Keratinocyte (primary cell): ENCODE measurements at regions not wholly inside any gene's neighbourhood (a gene's known extent, or its start where the extent isn't known, plus 50 kb on each side); places are given as distances from the start of the nearest gene placed in this dataset.

Source experiments
- DNase-seq: peaks from one replicate; pipeline ENCODE4 v3.0.0-alpha.2; 2011; ENCODE audit warnings: low read depth, missing footprints, low spot score
- FAIRE-seq: peaks from 2 replicates; lab custom pipeline; 2011; peaks lifted over from hg19 to GRCh38; lab: Jason Lieb, UNC
- H2AFZ ChIP-seq: 2 replicates; pipeline ENCODE4 v1.6.0; 2012; ENCODE audit warnings: low read length, control low read depth, inconsistent platforms; ENCODE audit not compliant: control insufficient read depth
- H3K27ac ChIP-seq: 2 replicates; pipeline ENCODE4 v1.5.1; 2011; ENCODE audit warnings: low read length; ENCODE audit not compliant: control insufficient read depth, insufficient read depth
- H3K27me3 ChIP-seq: 3 replicates; pipeline ENCODE4 v1.6.0; 2011; ENCODE audit warnings: low read length; ENCODE audit not compliant: control insufficient read depth, insufficient read depth; ENCODE audit errors: extremely low read depth
- H3K36me3 ChIP-seq, 2 experiments: 2 replicates in 1 of 2; 3 replicates in 1 of 2; pipeline ENCODE4 v1.5.1; 2011; ENCODE audit warnings: low read length in 2 of 2, mild to moderate bottlenecking in 1 of 2; ENCODE audit not compliant: control insufficient read depth in 2 of 2, insufficient read depth in 2 of 2; ENCODE audit errors: extremely low read depth in 1 of 2
- H3K4me1 ChIP-seq: 3 replicates; pipeline ENCODE4 v1.5.1; 2011; ENCODE audit warnings: low read length; ENCODE audit not compliant: control insufficient read depth, insufficient read depth; ENCODE audit errors: extremely low read depth
- H3K4me2 ChIP-seq: 3 replicates; pipeline ENCODE4 v1.6.0; 2011; ENCODE audit warnings: low read depth, low read length; ENCODE audit not compliant: control insufficient read depth, insufficient read depth; ENCODE audit errors: extremely low read depth
- H3K4me3 ChIP-seq, 3 experiments: fragments of 200-600 bp in 1 of 3; sonication (generic) in 1 of 3; 2 replicates in 2 of 3; 3 replicates in 1 of 3; pipeline ENCODE4 v1.5.1; 2011 to 2016; ENCODE audit warnings: low read length in 3 of 3, mild to moderate bottlenecking in 3 of 3, control low read depth in 2 of 3, inconsistent platforms in 1 of 3, low read depth in 1 of 3, mixed read lengths in 1 of 3, mixed run types in 1 of 3, moderate library complexity in 1 of 3; ENCODE audit not compliant: control insufficient read depth in 2 of 3, insufficient read depth in 2 of 3; ENCODE audit errors: extremely low read depth in 1 of 3
- H3K79me2 ChIP-seq: 2 replicates; pipeline ENCODE4 v1.6.0; 2012; ENCODE audit warnings: low read length; ENCODE audit not compliant: control insufficient read depth, insufficient read depth
- H3K9ac ChIP-seq: 3 replicates; pipeline ENCODE4 v1.6.0; 2011; ENCODE audit warnings: low read length; ENCODE audit not compliant: control insufficient read depth, insufficient read depth; ENCODE audit errors: extremely low read depth
- H3K9me1 ChIP-seq: 3 replicates; pipeline ENCODE4 v1.6.0; 2011; ENCODE audit warnings: low read length; ENCODE audit not compliant: control insufficient read depth, insufficient read depth; ENCODE audit errors: extremely low read depth
- H3K9me3 ChIP-seq: 2 replicates; pipeline ENCODE4 v1.5.1; 2012; ENCODE audit warnings: low read depth, low read length; ENCODE audit not compliant: control insufficient read depth
- H4K20me1 ChIP-seq: 3 replicates; pipeline ENCODE4 v1.6.0; 2011; ENCODE audit warnings: low read length; ENCODE audit not compliant: control insufficient read depth, insufficient read depth; ENCODE audit errors: extremely low read depth
- EZH2 ChIP-seq: IDR thresholded peaks from one replicate; pipeline ENCODE4 v1.6.1; 2012; ENCODE audit warnings: inconsistent platforms, mild to moderate bottlenecking, low read length, moderate library complexity
- dilution Hi-C: fragments of 300-500 bp; cut with MboI; formaldehyde crosslinking; loops from one replicate; pipeline ENCODE4 v1.7.0; 2020; ENCODE audit warnings: low sequenced_read_pairs; ENCODE audit not compliant: extremely low pct_ligation_motif_present
- TF ChIP-seq, protein P1 (sequence below), 3 experiments: IDR thresholded peaks in 1 of 3; conservative IDR thresholded peaks in 1 of 3; optimal IDR thresholded peaks in 1 of 3; 2 replicates in 2 of 3; 3 replicates in 1 of 3; pipeline versions ENCODE3 to v1.5.1; 2011; ENCODE audit warnings: low read length in 3 of 3, mild to moderate bottlenecking in 3 of 3, moderate library complexity in 2 of 3, control low read depth in 1 of 3, inconsistent platforms in 1 of 3; ENCODE audit not compliant: insufficient read depth in 2 of 3; ENCODE audit errors: extremely low read depth in 1 of 3

DNA sequence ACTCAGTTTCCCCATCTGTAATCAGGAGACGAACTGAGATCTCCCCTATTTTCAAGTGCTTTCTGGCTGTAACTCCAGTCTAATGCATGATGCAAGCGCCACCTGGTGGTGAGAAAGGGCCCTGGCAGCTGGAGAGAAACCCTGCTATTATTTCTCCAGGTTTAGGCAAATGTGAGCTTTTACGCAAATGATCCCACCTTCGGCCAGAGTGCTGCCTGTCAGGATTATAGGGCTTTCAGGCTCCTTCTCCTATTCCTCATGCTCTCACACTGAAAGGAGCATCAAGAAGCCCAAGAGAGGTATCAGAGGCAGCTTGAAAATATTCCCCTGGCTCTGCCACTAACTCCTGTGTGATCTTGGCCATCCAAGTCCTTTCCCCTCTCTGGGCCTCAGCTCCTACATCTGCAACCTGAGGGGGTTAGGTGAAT lies 93.9 kb upstream of the RASGRF1 start:
- no peaks in the 10 kb centered on the region for H3K27me3 ChIP-seq
- dilution Hi-C loops: loop anchor here (25.0 kb wide), 1 partner anchor 147 kb away; no protein-coding TSS in a partner anchor
- no peak overlapping the region for H3K4me3 ChIP-seq
- H3K4me2 ChIP-seq: no peak overlapping the region
- H3K9me3 ChIP-seq: no peaks in the 10 kb centered on the region
- no peaks in the 10 kb centered on the region for H3K36me3 ChIP-seq
- H3K9ac ChIP-seq: no peak overlapping the region
- no peaks in the 10 kb centered on the region for H3K9me1 ChIP-seq
- H3K4me1 ChIP-seq: no peaks in the 10 kb centered on the region
- H4K20me1 ChIP-seq: no peaks in the 10 kb centered on the region
- H3K79me2 ChIP-seq: no peaks in the 10 kb centered on the region
- TF ChIP-seq, protein P1, sequence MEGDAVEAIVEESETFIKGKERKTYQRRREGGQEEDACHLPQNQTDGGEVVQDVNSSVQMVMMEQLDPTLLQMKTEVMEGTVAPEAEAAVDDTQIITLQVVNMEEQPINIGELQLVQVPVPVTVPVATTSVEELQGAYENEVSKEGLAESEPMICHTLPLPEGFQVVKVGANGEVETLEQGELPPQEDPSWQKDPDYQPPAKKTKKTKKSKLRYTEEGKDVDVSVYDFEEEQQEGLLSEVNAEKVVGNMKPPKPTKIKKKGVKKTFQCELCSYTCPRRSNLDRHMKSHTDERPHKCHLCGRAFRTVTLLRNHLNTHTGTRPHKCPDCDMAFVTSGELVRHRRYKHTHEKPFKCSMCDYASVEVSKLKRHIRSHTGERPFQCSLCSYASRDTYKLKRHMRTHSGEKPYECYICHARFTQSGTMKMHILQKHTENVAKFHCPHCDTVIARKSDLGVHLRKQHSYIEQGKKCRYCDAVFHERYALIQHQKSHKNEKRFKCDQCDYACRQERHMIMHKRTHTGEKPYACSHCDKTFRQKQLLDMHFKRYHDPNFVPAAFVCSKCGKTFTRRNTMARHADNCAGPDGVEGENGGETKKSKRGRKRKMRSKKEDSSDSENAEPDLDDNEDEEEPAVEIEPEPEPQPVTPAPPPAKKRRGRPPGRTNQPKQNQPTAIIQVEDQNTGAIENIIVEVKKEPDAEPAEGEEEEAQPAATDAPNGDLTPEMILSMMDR (optimal IDR thresholded peaks at IDR 0.05 in 1 of 3, IDR thresholded peaks at IDR 0.05 in 1 of 3, conservative IDR thresholded peaks at IDR 0.05 in 1 of 3; ENCODE audit: extremely low read depth in 1 of 3, insufficient read depth in 2 of 3, low read length in 3 of 3): peak; percentile 87 to 96 (median 94)
- no peak for TF ChIP-seq EZH2
- no peak overlapping the region for H2AFZ ChIP-seq
- FAIRE-seq (peak; percentile 63), DNase-seq (no peak)
- H3K27ac ChIP-seq: no peak overlapping the region

DNA sequence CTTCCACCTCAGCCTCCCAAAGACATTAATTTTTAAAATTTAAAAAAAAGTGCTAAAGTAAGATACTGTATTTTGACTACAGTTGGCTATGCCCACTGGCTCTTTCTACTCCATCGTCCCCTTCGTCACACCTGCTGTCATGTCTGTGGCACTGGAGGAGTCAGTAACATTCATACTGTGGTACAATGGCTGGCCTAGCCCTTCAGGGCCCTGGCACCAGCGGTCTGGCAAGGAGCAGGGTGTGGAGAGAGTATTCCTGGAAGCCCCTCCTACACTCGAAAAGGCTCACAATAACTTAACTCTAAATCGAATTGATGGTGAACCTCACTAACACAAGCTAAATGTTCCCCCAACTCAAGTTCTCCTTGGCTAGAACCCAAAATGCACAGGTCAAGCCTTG lies 89.7 kb upstream of the RASGRF1 start:
- peaks cover 2% of the 10 kb centered on the region for H3K4me1 ChIP-seq
- no peak for TF ChIP-seq EZH2
- TF ChIP-seq, protein P1 (optimal IDR thresholded peaks at IDR 0.05 in 1 of 3, IDR thresholded peaks at IDR 0.05 in 1 of 3, conservative IDR thresholded peaks at IDR 0.05 in 1 of 3; ENCODE audit: extremely low read depth in 1 of 3, insufficient read depth in 2 of 3, low read length in 3 of 3): no peak
- H3K27ac ChIP-seq: no peak overlapping the region
- H3K79me2 ChIP-seq: no peaks in the 10 kb centered on the region
- dilution Hi-C loops: loop anchor here (25.0 kb wide), 1 partner anchor 143 kb away; no protein-coding TSS in a partner anchor
- FAIRE-seq: no peak
- no peaks in the 10 kb centered on the region for H3K9me1 ChIP-seq
- H4K20me1 ChIP-seq: no peaks in the 10 kb centered on the region
- no peak overlapping the region for H3K9ac ChIP-seq
- DNase-seq: no peak
- no peak overlapping the region for H3K4me2 ChIP-seq
- no peaks in the 10 kb centered on the region for H3K9me3 ChIP-seq
- no peak overlapping the region for H2AFZ ChIP-seq
- no peaks in the 10 kb centered on the region for H3K36me3 ChIP-seq
- no peaks in the 10 kb centered on the region for H3K27me3 ChIP-seq
- H3K4me3 ChIP-seq: no peak overlapping the region
